HepG2 (cell line): ENCODE measurements at regions not wholly inside any gene's neighbourhood (a gene's known extent, or its start where the extent isn't known, plus 50 kb on each side); places are given as distances from the start of the nearest gene placed in this dataset.

Source experiments
- ATAC-seq: fragments of 200-7000 bp; cut with Tn5 transposase; 3 replicates; pipeline ENCODE4 v1.9.1; 2020; ENCODE audit warnings: mild to moderate bottlenecking, moderate library complexity
- BruUV-seq: library from RNA; stranded (reverse); fragments of 400-500 nt; replicated peaks from 2 replicates; lab custom pipeline; 2021; lab: Mats Ljungman, UMichigan
- CTCF ChIA-PET: fragments of 300-600 bp; formaldehyde crosslinking; extraction: SDS; loops from one replicate; lab custom pipeline; 2021; ENCODE audit warnings: low total read pairs, inconsistent platforms, low intra/inter-chr PET ratio; lab: Yijun Ruan, JAX
- POLR2A ChIA-PET: fragments of 350-600 bp; sonication (Branson Sonifier 250); formaldehyde crosslinking; loops from one replicate; lab custom pipeline; 2020; ENCODE audit warnings: antibody characterized with exemption, inconsistent platforms; lab: Yijun Ruan, JAX
- DNase-seq: peaks from one replicate; pipeline ENCODE4 v3.0.0-alpha.2; 2015; ENCODE audit warnings: low spot score
- FAIRE-seq: peaks from 3 replicates; lab custom pipeline; 2011; peaks lifted over from hg19 to GRCh38; lab: Jason Lieb, UNC
- H2AFZ ChIP-seq: one replicate; pipeline ENCODE4 v1.6.1; 2011; ENCODE audit warnings: low read length, inconsistent platforms
- H3K27ac ChIP-seq: fragments of 300-600 bp; 3 replicates; pipeline ENCODE4 v1.8.0; 2011; ENCODE audit warnings: mixed run types, mild to moderate bottlenecking, mixed read lengths, low read length, inconsistent platforms; ENCODE audit not compliant: insufficient read depth; ENCODE audit errors: extremely low read length
- H3K27me3 ChIP-seq, 2 experiments: fragments of 200-600 bp in 1 of 2; 2 replicates in 1 of 2; 3 replicates in 1 of 2; pipeline versions ENCODE4 v1.6.0 to v1.8.0; 2011; ENCODE audit warnings: low read length in 2 of 2, mild to moderate bottlenecking in 2 of 2, moderate library complexity in 2 of 2, inconsistent platforms in 1 of 2; ENCODE audit not compliant: insufficient read depth in 2 of 2, control insufficient read depth in 1 of 2
- H3K36me3 ChIP-seq, 2 experiments: fragments of 200-600 bp in 1 of 2; replicated peaks in 1 of 2; 2 replicates in 1 of 2; 3 replicates in 1 of 2; pipeline versions ENCODE4 v1.5.1 to v1.8.0; 2011; ENCODE audit warnings: low read length in 2 of 2, inconsistent platforms in 1 of 2; ENCODE audit not compliant: insufficient read depth in 2 of 2, control insufficient read depth in 1 of 2
- H3K4me1 ChIP-seq: 2 replicates; pipeline ENCODE4 v1.5.1; 2012; ENCODE audit warnings: low read length, inconsistent platforms; ENCODE audit not compliant: insufficient read depth
- H3K4me2 ChIP-seq: 2 replicates; pipeline ENCODE4 v1.6.0; 2011; ENCODE audit warnings: low read depth, low read length, inconsistent platforms
- H3K4me3 ChIP-seq, 3 experiments: fragments of 200-600 bp in 1 of 3; sonication (generic), shearing (Covaris generic) in 1 of 3; replicated peaks in 1 of 3; 2 replicates each; pipeline ENCODE4 v1.5.1; 2011 to 2016; ENCODE audit warnings: low read length in 3 of 3, inconsistent platforms in 2 of 3, low read depth in 2 of 3, mild to moderate bottlenecking in 2 of 3, control low read depth in 1 of 3, mixed read lengths in 1 of 3; ENCODE audit not compliant: insufficient read depth in 1 of 3
- H3K79me2 ChIP-seq: one replicate; pipeline ENCODE4 v1.6.1; 2011; ENCODE audit warnings: low read length, inconsistent platforms; ENCODE audit not compliant: insufficient read depth
- H3K9ac ChIP-seq: 2 replicates; pipeline ENCODE4 v1.6.0; 2011; ENCODE audit warnings: mild to moderate bottlenecking, low read depth, low read length, inconsistent platforms; ENCODE audit not compliant: insufficient read depth
- H3K9me3 ChIP-seq: 2 replicates; pipeline ENCODE4 v1.5.1; 2012; ENCODE audit warnings: mild to moderate bottlenecking, low read length
- H4K20me1 ChIP-seq: 2 replicates; pipeline ENCODE4 v1.6.0; 2011; ENCODE audit warnings: inconsistent platforms, mild to moderate bottlenecking, low read length, moderate library complexity; ENCODE audit not compliant: insufficient read depth
- CAMTA2 ChIP-seq: sonication (generic); formaldehyde crosslinking; IDR thresholded peaks from 2 replicates; pipeline ENCODE4 v1.4.0; 2020; ENCODE audit warnings: mild to moderate bottlenecking, missing genetic modification reagents, borderline replicate concordance
- FOXA1 ChIP-seq, 2 experiments: fragments of 450-650 bp in 1 of 2; sonication (generic) in 1 of 2; formaldehyde crosslinking in 1 of 2; IDR thresholded peaks; 2 replicates each; pipeline versions ENCODE4 v1.4.0 to v1.6.1; 2016 to 2020; ENCODE audit warnings: missing genetic modification reagents in 1 of 2
- FOXC1 ChIP-seq: sonication (generic); formaldehyde crosslinking; IDR thresholded peaks from 2 replicates; pipeline ENCODE4 v1.8.0; 2022; ENCODE audit warnings: mild to moderate bottlenecking, missing genetic modification reagents, borderline replicate concordance
- KAT7 ChIP-seq: IDR thresholded peaks from 2 replicates; pipeline ENCODE4 v1.6.1; 2018; ENCODE audit warnings: borderline replicate concordance, missing compliant biosample characterization
- MIXL1 ChIP-seq: IDR thresholded peaks from 2 replicates; pipeline ENCODE4 v1.6.1; 2016
- SMC3 ChIP-seq: IDR thresholded peaks from 2 replicates; pipeline ENCODE4 v1.6.1; 2011; ENCODE audit warnings: low read length, improper control_type of control experiment
- SMYD3 ChIP-seq: sonication (generic); formaldehyde crosslinking; IDR thresholded peaks from 2 replicates; pipeline ENCODE4 v1.8.1; 2023; ENCODE audit warnings: mild to moderate bottlenecking, missing genetic modification reagents
- SNRNP70 ChIP-seq: fragments of 200-400 bp; formaldehyde crosslinking; IDR thresholded peaks from 2 replicates; pipeline ENCODE4 v1.6.1; 2017; ENCODE audit warnings: mild to moderate bottlenecking, low read depth, low read length, moderate library complexity
- TARDBP ChIP-seq: sonication (generic); formaldehyde crosslinking; IDR thresholded peaks from 2 replicates; pipeline ENCODE4 v1.8.0; 2022; ENCODE audit warnings: mild to moderate bottlenecking, missing genetic modification reagents
- ZBTB33 ChIP-seq: sonication (generic); formaldehyde crosslinking; IDR thresholded peaks from 2 replicates; pipeline ENCODE4 v1.4.0; 2020; ENCODE audit warnings: missing genetic modification reagents
- ZBTB34 ChIP-seq: sonication (generic); formaldehyde crosslinking; IDR thresholded peaks from 2 replicates; pipeline ENCODE4 v1.8.0; 2022; ENCODE audit warnings: mild to moderate bottlenecking, missing genetic modification reagents
- ZHX1 ChIP-seq: sonication (generic); formaldehyde crosslinking; IDR thresholded peaks from 2 replicates; pipeline ENCODE4 v1.8.1; 2022; ENCODE audit warnings: low read depth, mild to moderate bottlenecking, missing genetic modification reagents
- ZNF138 ChIP-seq: sonication (generic); formaldehyde crosslinking; IDR thresholded peaks from 2 replicates; pipeline ENCODE4 v1.5.0; 2020; ENCODE audit warnings: mild to moderate bottlenecking, low read depth, missing genetic modification reagents
- ZNF432 ChIP-seq: sonication (generic); formaldehyde crosslinking; IDR thresholded peaks from 2 replicates; pipeline ENCODE4 v1.5.0; 2020; ENCODE audit warnings: missing genetic modification reagents, mild to moderate bottlenecking, borderline replicate concordance
- WGBS: methylation state at CpG from one replicate; pipeline ENCODE4 v1.1.6; 2017; ENCODE audit warnings: low lambda C conversion rate; 5-methylcytosine and 5-hydroxymethylcytosine counted together
- in situ Hi-C: cut with HindIII; loops from 2 replicates; pipeline ENCODE4 v1.10.0; 2017; ENCODE audit warnings: low pct_unique_long_range_greater_than_20kb; ENCODE audit not compliant: extremely low pct_ligation_motif_present
- intact Hi-C: fragments of 100-400 bp; cut with micrococcal nuclease; formaldehyde crosslinking; loops from one replicate; pipeline ENCODE4 v1.10.0; 2022; ENCODE audit not compliant: unreplicated experiment

GRCh38 chrX:10990976-10991375 lies 120.2 kb upstream of the HCCS start:
- FAIRE-seq (no peak), ATAC-seq (no peak), DNase-seq (no peak)
- Histone ChIP-seq H2AFZ (no peak overlapping the region), H3K27ac (no peak overlapping the region), H3K27me3 (no peaks in the 10 kb centered on the region), H3K4me2 (no peak overlapping the region), H3K4me1 (peaks cover 30% of the 10 kb centered on the region), H3K9me3 (no peaks in the 10 kb centered on the region), H4K20me1 (no peaks in the 10 kb centered on the region), H3K36me3 (no peaks in the 10 kb centered on the region), H3K79me2 (no peaks in the 10 kb centered on the region), H3K4me3 (no peak overlapping the region), H3K9ac (no peak overlapping the region)
- CTCF ChIA-PET, result no interaction called here
- BruUV-seq, result no TSS peak
- POLR2A ChIA-PET, result no interaction called here
- 98% methylated on average over 4 of the region's 4 CpGs for WGBS
- in situ Hi-C loops, result no loop called here
- intact Hi-C loops, result no loop called here
- TF ChIP-seq SMYD3, result no peak
- no peak for TF ChIP-seq TARDBP (CRISPR knock-in tag)
- no peak for TF ChIP-seq FOXC1 (CRISPR knock-in tag)
- TF ChIP-seq ZNF432 (CRISPR knock-in tag), result no peak
- no peak for TF ChIP-seq MIXL1 (CRISPR knock-in tag)
- no peak for TF ChIP-seq FOXA1 (IDR thresholded peaks at IDR 0.05)
- TF ChIP-seq FOXA1 (CRISPR knock-in tag; IDR thresholded peaks at IDR 0.05), result no peak
- no peak for TF ChIP-seq CAMTA2 (CRISPR knock-in tag)

- BruUV-seq, result no TSS peak
- POLR2A ChIA-PET, result interaction anchor here (1.1 to 1.7 kb wide), 4 partner anchors 9 to 836 kb away, joined by 5 to 8 read pairs (median 6); partner anchors contain the start of gene CLCN4
- DNase-seq, result peak; percentile 70
- CTCF ChIA-PET, result no interaction called here
- Histone ChIP-seq H3K4me3 (no peak overlapping the region), H3K36me3 (no peaks in the 10 kb centered on the region), H3K4me2 (0 out of 2 replicates have a peak overlapping the region, but pooled peaks have one; percentile 28), H3K9me3 (no peaks in the 10 kb centered on the region), H3K79me2 (no peaks in the 10 kb centered on the region), H3K27ac (peak overlapping the region; percentile 64), H3K27me3 (no peaks in the 10 kb centered on the region), H2AFZ (no peak overlapping the region), H4K20me1 (no peaks in the 10 kb centered on the region), H3K9ac (0 out of 2 replicates have a peak overlapping the region, but pooled peaks have one; percentile 8), H3K4me1 (peaks cover 30% of the 10 kb centered on the region)
- peak; percentile 94 for ATAC-seq
- intact Hi-C loops (loop anchor here (1.0 kb wide), 1 partner anchor 8 kb away; no protein-coding TSS in a partner anchor), in situ Hi-C loops (no loop called here)
- WGBS, result 0% methylated on average over 1 of the region's 1 CpG
- peak; percentile 56 for FAIRE-seq
- TF ChIP-seq ZHX1 (CRISPR knock-in tag), result no peak
- no peak for TF ChIP-seq KAT7 (CRISPR knock-in tag)
- no peak for TF ChIP-seq ZNF138 (CRISPR knock-in tag)
- no peak for TF ChIP-seq SMC3
- TF ChIP-seq ZBTB33 (CRISPR knock-in tag), result no peak
- no peak for TF ChIP-seq ZBTB34
- no peak for TF ChIP-seq SNRNP70
Observed at GRCh38 chrX:10992110-10992509, 119.0 kb upstream of the HCCS start.
